ENCODE measurements at regions not wholly inside any gene's neighbourhood (a gene's known extent, or its start where the extent isn't known, plus 50 kb on each side); places are given as distances from the start of the nearest gene placed in this dataset.

DNA sequence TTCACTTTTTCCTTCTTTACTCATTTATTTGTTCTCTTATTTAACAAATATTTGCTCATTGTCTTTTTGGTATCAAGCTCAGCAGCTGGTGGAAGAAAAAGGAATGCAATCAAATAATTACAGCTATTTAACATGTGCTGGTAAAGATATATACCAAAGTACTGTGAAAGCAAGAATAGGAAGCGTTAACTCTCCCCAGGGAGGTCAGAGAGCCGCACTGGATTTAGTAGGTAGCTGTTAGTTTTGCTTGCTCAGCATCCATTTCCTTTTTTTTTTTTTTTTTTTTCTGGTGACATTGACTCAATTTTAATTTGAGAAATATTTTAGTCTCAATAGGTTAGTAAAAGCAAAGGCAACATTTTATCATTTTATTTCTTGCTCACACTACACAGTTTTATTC is 308.5 kb upstream of the MDFIC2 start:
- no peak for TF ChIP-seq POLR2A (IDR thresholded peaks at IDR 0.05; ENCODE audit: extremely low read depth, insufficient read length)
- TF ChIP-seq, protein P1, sequence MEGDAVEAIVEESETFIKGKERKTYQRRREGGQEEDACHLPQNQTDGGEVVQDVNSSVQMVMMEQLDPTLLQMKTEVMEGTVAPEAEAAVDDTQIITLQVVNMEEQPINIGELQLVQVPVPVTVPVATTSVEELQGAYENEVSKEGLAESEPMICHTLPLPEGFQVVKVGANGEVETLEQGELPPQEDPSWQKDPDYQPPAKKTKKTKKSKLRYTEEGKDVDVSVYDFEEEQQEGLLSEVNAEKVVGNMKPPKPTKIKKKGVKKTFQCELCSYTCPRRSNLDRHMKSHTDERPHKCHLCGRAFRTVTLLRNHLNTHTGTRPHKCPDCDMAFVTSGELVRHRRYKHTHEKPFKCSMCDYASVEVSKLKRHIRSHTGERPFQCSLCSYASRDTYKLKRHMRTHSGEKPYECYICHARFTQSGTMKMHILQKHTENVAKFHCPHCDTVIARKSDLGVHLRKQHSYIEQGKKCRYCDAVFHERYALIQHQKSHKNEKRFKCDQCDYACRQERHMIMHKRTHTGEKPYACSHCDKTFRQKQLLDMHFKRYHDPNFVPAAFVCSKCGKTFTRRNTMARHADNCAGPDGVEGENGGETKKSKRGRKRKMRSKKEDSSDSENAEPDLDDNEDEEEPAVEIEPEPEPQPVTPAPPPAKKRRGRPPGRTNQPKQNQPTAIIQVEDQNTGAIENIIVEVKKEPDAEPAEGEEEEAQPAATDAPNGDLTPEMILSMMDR (IDR thresholded peaks at IDR 0.05; ENCODE audit: low read depth, low read length) = no peak
- TF ChIP-seq, protein P2, sequence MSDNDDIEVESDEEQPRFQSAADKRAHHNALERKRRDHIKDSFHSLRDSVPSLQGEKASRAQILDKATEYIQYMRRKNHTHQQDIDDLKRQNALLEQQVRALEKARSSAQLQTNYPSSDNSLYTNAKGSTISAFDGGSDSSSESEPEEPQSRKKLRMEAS (IDR thresholded peaks at IDR 0.05; ENCODE audit: low read depth, low read length) = no peak

Measured in NB4 (cell line).